ENCODE measurements at regions not wholly inside any gene's neighbourhood (a gene's known extent, or its start where the extent isn't known, plus 50 kb on each side); places are given as distances from the start of the nearest gene placed in this dataset.

DNA sequence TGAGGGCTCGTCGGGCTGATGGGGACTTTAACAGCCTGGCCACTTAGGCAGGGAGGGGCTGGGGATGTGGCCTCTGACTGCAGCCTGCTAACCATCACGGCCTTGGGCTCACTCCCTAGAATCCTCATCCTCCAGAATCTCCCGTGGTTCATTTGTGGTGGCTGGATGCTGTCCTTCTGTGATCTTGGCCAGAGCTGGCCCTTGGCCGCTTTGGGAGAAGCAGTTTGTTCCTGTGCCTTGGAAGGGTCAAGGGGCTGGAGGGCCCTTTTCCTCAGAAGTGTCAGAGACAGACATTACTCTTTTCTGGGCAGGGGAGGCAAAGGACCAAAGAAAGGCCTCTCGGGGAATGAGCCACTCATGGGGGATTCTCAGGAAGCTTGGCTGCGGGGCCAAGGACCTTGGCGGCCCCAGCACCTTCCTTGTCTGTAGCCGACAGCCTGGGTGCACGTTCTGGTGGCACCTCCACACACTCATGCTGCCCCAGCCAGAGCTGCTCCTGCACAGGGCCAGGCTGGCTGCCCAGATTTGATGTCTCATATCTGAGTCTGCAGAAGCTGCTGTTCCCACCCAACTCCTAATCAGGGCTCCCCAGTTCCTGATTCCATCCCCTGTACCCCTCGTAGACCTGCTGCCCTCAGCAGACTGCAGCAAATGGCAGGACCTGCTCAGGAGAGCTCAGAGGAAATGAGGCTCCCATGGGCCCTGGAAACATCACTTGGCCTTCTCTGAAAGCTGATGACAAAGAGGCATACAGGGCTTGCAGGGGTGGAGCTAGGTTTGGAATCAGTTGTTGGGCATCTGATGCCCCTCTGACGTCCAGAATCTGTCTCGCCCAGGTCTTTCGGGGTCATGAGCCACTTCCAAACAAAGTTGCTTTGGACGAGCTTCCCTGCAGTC lies 107.7 kb downstream of the CTTN start:
- intact Hi-C loops (cut with DNase I): no loop called here

DNA sequence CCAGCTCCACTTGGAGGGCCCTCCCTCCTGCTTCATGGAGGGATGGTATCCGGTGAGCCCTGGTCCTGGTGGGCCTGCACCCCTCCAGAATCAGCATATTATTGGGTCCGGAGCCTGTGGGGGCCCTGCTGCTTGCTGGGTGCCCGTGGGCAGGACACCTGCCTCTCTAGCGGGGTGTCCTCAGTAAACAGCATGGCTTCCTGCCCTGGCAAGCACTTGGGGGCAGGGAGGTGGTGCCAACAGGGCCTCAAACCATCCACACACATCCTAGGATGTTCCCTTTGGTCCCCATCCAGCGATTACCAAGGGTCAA lies 108.3 kb downstream of the CTTN start:
- Histone ChIP-seq H3K9me3 (no peaks in the 10 kb centered on the region), H3K36me3 (no peaks in the 10 kb centered on the region), H3K27ac (no peak overlapping the region), H3K4me3 (no peak overlapping the region), H3K27me3 (ENCODE audit: low read depth) (no peaks in the 10 kb centered on the region), H3K4me1 (no peaks in the 10 kb centered on the region)
- TF ChIP-seq CTCF (IDR thresholded peaks at IDR 0.05): no peak
- ATAC-seq (no peak), DNase-seq (peak; percentile 32)
- intact Hi-C loops (cut with DNase I): no loop called here

More for the DNA sequence above, 107.7 kb downstream of the CTTN start:
- Histone ChIP-seq H3K36me3 (no peaks in the 10 kb centered on the region), H3K27ac (no peak overlapping the region), H3K4me1 (no peaks in the 10 kb centered on the region), H3K9me3 (no peaks in the 10 kb centered on the region), H3K4me3 (no peak overlapping the region), H3K27me3 (ENCODE audit: low read depth) (no peaks in the 10 kb centered on the region)
- ATAC-seq (no peak), DNase-seq (peak; percentile 46)
- TF ChIP-seq CTCF (IDR thresholded peaks at IDR 0.05): no peak

DNA sequence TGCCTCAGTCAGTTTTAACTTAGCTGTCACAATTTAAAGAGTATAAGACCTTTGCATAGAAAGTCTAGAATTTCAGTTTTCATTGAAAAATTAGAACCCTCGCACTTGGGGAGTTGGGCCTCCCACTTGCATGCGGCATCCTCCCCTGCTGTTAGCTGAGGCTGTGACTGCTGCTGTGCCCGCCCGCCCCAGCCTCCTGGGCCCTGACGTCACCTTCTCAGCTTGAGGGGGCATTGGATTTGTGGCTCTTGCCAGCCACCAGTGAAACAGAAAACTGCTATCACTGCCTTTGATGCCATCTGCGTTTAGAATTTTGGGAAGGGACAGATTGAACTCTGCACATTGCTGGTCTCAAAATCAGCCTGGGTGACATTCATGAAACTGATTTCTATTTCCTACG lies 108.7 kb downstream of the CTTN start:
- TF ChIP-seq CTCF (IDR thresholded peaks at IDR 0.05): no peak
- Histone ChIP-seq H3K27me3 (ENCODE audit: low read depth) (no peaks in the 10 kb centered on the region), H3K27ac (no peak overlapping the region), H3K9me3 (no peaks in the 10 kb centered on the region), H3K4me1 (no peaks in the 10 kb centered on the region), H3K36me3 (no peaks in the 10 kb centered on the region), H3K4me3 (no peak overlapping the region)
- ATAC-seq (no peak), DNase-seq (no peak)
- intact Hi-C loops (cut with DNase I): no loop called here

- no peak for ATAC-seq
- Histone ChIP-seq H3K27me3 (ENCODE audit: low read depth) (no peaks in the 10 kb centered on the region), H3K36me3 (no peaks in the 10 kb centered on the region), H3K4me1 (no peaks in the 10 kb centered on the region), H3K9me3 (peaks cover 4% of the 10 kb centered on the region), H3K4me3 (no peak overlapping the region), H3K27ac (no peak overlapping the region)
- intact Hi-C loops (cut with DNase I): no loop called here
- no peak for TF ChIP-seq CTCF (IDR thresholded peaks at IDR 0.05)
- peak; percentile 32 for DNase-seq
Observed at GRCh38 chr11:70507466-70508230, 109.3 kb downstream of the CTTN start.

- ATAC-seq: no peak
- intact Hi-C loops (cut with DNase I): no loop called here
Observed at GRCh38 chr11:70508231-70508480, 109.8 kb downstream of the CTTN start.

More at GRCh38 chr11:70508231-70508480, 109.8 kb downstream of the CTTN start:
- Histone ChIP-seq H3K27me3 (ENCODE audit: low read depth) (no peaks in the 10 kb centered on the region), H3K27ac (no peak overlapping the region), H3K4me3 (no peak overlapping the region), H3K9me3 (peaks cover 9% of the 10 kb centered on the region), H3K36me3 (no peaks in the 10 kb centered on the region), H3K4me1 (no peaks in the 10 kb centered on the region)
- no peak for DNase-seq
- no peak for TF ChIP-seq CTCF (IDR thresholded peaks at IDR 0.05)

Measured in lower lobe of right lung (tissue), 2 donors.